Liver (tissue), 8 donors: ENCODE measurements at regions not wholly inside any gene's neighbourhood (a gene's known extent, or its start where the extent isn't known, plus 50 kb on each side); places are given as distances from the start of the nearest gene placed in this dataset.

Source experiments
- DNase-seq: peaks from one replicate; pipeline ENCODE4 v3.0.0-alpha.2; 2017; ENCODE audit warnings: low spot score
- H3K27ac ChIP-seq, 2 donors: one replicate each; pipeline ENCODE4 v1.7.0; 2013; ENCODE audit warnings: inconsistent platforms in 2 of 2, low read length in 2 of 2, control low read depth in 1 of 2, low read depth in 1 of 2, mild to moderate bottlenecking in 1 of 2
- H3K27me3 ChIP-seq, 4 donors: one replicate each; pipeline versions ENCODE4 v1.6.1 to v1.7.0; 2013; ENCODE audit warnings: low read length in 3 of 4, inconsistent platforms in 1 of 4, mild to moderate bottlenecking in 1 of 4, moderate library complexity in 1 of 4; ENCODE audit not compliant: control insufficient read depth in 4 of 4, insufficient read depth in 4 of 4
- H3K36me3 ChIP-seq, 4 donors: one replicate each; pipeline versions ENCODE4 v1.6.1 to v1.7.0; 2013; ENCODE audit warnings: low read length in 3 of 4, mild to moderate bottlenecking in 3 of 4, low read depth in 1 of 4, moderate library complexity in 1 of 4; ENCODE audit not compliant: control insufficient read depth in 4 of 4, insufficient read depth in 3 of 4
- H3K4me1 ChIP-seq, 4 donors: one replicate each; pipeline versions ENCODE4 v1.6.1 to v1.7.0; 2013; ENCODE audit warnings: low read length in 3 of 4, mild to moderate bottlenecking in 3 of 4, moderate library complexity in 1 of 4; ENCODE audit not compliant: control insufficient read depth in 4 of 4, insufficient read depth in 4 of 4
- H3K4me3 ChIP-seq, 3 donors: one replicate each; pipeline versions ENCODE4 v1.6.1 to v1.7.0; 2013; ENCODE audit warnings: low read length in 3 of 3, control low read depth in 1 of 3, low read depth in 1 of 3, mild to moderate bottlenecking in 1 of 3
- H3K9ac ChIP-seq, 2 donors: one replicate each; pipeline ENCODE4 v1.7.0; 2013; ENCODE audit warnings: low read length in 2 of 2, mild to moderate bottlenecking in 2 of 2, moderate library complexity in 2 of 2, control low read depth in 1 of 2, low read depth in 1 of 2
- H3K9me3 ChIP-seq, 4 donors: one replicate each; pipeline versions ENCODE4 v1.6.1 to v1.7.0; 2013; ENCODE audit warnings: low read length in 3 of 4; ENCODE audit not compliant: control insufficient read depth in 4 of 4
- ATF3 ChIP-seq: IDR thresholded peaks from 2 replicates; pipeline ENCODE4 v1.6.1; 2016; ENCODE audit warnings: antibody characterized with exemption
- CTCF ChIP-seq: fragments of 150-350 bp; IDR thresholded peaks from 2 replicates; pipeline ENCODE4 v1.5.1; 2017; ENCODE audit warnings: improper control_type of control experiment, low read depth, low read length; ENCODE audit not compliant: missing input control
- EGR1 ChIP-seq, 2 donors: IDR thresholded peaks; 2 replicates each; pipeline ENCODE4 v1.6.1; 2016 to 2018; ENCODE audit warnings: antibody characterized with exemption in 2 of 2, low read depth in 2 of 2
- FOXA2 ChIP-seq: IDR thresholded peaks from 2 replicates; pipeline ENCODE4 v1.6.1; 2016; ENCODE audit warnings: antibody characterized with exemption
- GABPA ChIP-seq, 2 donors: IDR thresholded peaks in 1 of 2; conservative IDR thresholded peaks in 1 of 2; 2 replicates each; pipeline ENCODE4 v1.6.1; 2016; ENCODE audit warnings: antibody characterized with exemption in 2 of 2, mild to moderate bottlenecking in 1 of 2, moderate library complexity in 1 of 2
- HNF4A ChIP-seq, 2 donors: conservative IDR thresholded peaks; 2 replicates each; pipeline ENCODE4 v1.6.1; 2016; ENCODE audit warnings: antibody characterized with exemption in 2 of 2, mild to moderate bottlenecking in 2 of 2
- HNF4G ChIP-seq: IDR thresholded peaks from 2 replicates; pipeline ENCODE4 v1.6.1; 2016; ENCODE audit warnings: antibody characterized with exemption
- JUND ChIP-seq, 2 donors: IDR thresholded peaks; 2 replicates each; pipeline ENCODE4 v1.6.1; 2016; ENCODE audit warnings: antibody characterized with exemption in 2 of 2
- MAX ChIP-seq: IDR thresholded peaks from 2 replicates; pipeline ENCODE4 v1.6.1; 2016; ENCODE audit warnings: antibody characterized with exemption
- NR2F2 ChIP-seq: IDR thresholded peaks from 2 replicates; pipeline ENCODE4 v1.6.1; 2016; ENCODE audit warnings: antibody characterized with exemption
- RXRA ChIP-seq, 2 donors: IDR thresholded peaks; 2 replicates each; pipeline ENCODE4 v1.6.1; 2017 to 2018; ENCODE audit warnings: antibody characterized with exemption in 2 of 2, mild to moderate bottlenecking in 1 of 2
- SP1 ChIP-seq: IDR thresholded peaks from 2 replicates; pipeline ENCODE4 v1.6.1; 2018; ENCODE audit warnings: antibody characterized with exemption, mild to moderate bottlenecking
- TAF1 ChIP-seq: conservative IDR thresholded peaks from 2 replicates; pipeline ENCODE4 v1.6.1; 2016; ENCODE audit warnings: antibody characterized with exemption, mild to moderate bottlenecking
- YY1 ChIP-seq: IDR thresholded peaks from 2 replicates; pipeline ENCODE4 v1.6.1; 2016; ENCODE audit warnings: antibody characterized with exemption, mild to moderate bottlenecking
- ZBTB33 ChIP-seq: IDR thresholded peaks from 2 replicates; pipeline ENCODE4 v1.6.1; 2016; ENCODE audit warnings: antibody characterized with exemption
- WGBS: extraction: QIAGEN DNeasy Blood & Tissue Kit; methylation state at CpG from one replicate; pipeline ENCODE4 v1.1.7; 2013; 5-methylcytosine and 5-hydroxymethylcytosine counted together
- TF ChIP-seq, protein P1 (sequence below): IDR thresholded peaks from 2 replicates; pipeline ENCODE4 v1.6.1; 2016; ENCODE audit warnings: antibody characterized with exemption, mild to moderate bottlenecking
- donor health status: healthy.
- donor health status: healthy.
- donor health status: healthy.
- donor health status: healthy.
- donor health status: healthy.

DNA sequence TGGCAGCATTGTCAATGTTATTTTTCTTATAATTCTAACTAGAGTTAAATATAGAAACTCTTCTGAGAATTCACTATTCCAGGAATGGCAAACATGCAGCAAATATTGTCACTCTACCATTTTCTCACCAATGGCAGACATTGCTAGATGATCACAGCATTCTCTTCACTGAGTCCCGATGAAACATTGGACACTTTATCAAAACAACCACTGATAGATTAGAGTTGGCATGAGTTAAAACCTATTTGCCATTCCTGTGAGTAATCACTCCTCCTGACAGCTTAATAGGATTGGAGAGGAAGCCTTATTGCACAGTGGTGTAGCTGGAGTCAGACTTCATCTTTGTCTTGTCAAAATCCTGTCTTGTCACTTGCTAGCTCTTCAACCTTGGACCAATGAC is 163.9 kb upstream of the THUMPD2 start:
- H3K9ac ChIP-seq: no peak overlapping the region
- 67% methylated on average over 1 of the region's 1 CpG for WGBS
- no peaks in the 10 kb centered on the region for H3K4me1 ChIP-seq

GRCh38 chr2:39938035-39938835 is 159.2 kb upstream of the THUMPD2 start:
- no peaks in the 10 kb centered on the region for H3K9me3 ChIP-seq
- 72% methylated on average over 4 of the region's 4 CpGs for WGBS
- H3K4me3 ChIP-seq: no peak overlapping the region
- peaks cover 0 to 3% (median 1%) of the 10 kb centered on the region in 4 donors for H3K27me3 ChIP-seq
- H3K9ac ChIP-seq: no peak overlapping the region
- DNase-seq: no peak
- H3K27ac ChIP-seq: no peak overlapping the region
- no peaks in the 10 kb centered on the region for H3K4me1 ChIP-seq
- H3K36me3 ChIP-seq: no peaks in the 10 kb centered on the region
- TF ChIP-seq EGR1 (IDR thresholded peaks at IDR 0.05; ENCODE audit: low read depth in 2 of 2) (no peak), TAF1 (no peak), YY1 (no peak), ATF3 (no peak), SP1 (no peak), RXRA (IDR thresholded peaks at IDR 0.05) (no peak), HNF4A (conservative IDR thresholded peaks at IDR 0.05) (no peak), ZBTB33 (no peak), CTCF (no peak), FOXA2 (no peak), MAX (no peak), NR2F2 (no peak), GABPA (IDR thresholded peaks at IDR 0.05 in 1 of 2, conservative IDR thresholded peaks at IDR 0.05 in 1 of 2) (no peak)

More for the DNA sequence above, 163.9 kb upstream of the THUMPD2 start:
- H3K27me3 ChIP-seq: peaks cover 0 to 3% (median 0%) of the 10 kb centered on the region in 4 donors
- H3K4me3 ChIP-seq: no peak overlapping the region
- TF ChIP-seq ATF3 (no peak), JUND (IDR thresholded peaks at IDR 0.05) (no peak), RXRA (IDR thresholded peaks at IDR 0.05) (no peak), SP1 (no peak), TAF1 (no peak), HNF4G (no peak), NR2F2 (no peak), ZBTB33 (no peak)
- TF ChIP-seq, protein P1, sequence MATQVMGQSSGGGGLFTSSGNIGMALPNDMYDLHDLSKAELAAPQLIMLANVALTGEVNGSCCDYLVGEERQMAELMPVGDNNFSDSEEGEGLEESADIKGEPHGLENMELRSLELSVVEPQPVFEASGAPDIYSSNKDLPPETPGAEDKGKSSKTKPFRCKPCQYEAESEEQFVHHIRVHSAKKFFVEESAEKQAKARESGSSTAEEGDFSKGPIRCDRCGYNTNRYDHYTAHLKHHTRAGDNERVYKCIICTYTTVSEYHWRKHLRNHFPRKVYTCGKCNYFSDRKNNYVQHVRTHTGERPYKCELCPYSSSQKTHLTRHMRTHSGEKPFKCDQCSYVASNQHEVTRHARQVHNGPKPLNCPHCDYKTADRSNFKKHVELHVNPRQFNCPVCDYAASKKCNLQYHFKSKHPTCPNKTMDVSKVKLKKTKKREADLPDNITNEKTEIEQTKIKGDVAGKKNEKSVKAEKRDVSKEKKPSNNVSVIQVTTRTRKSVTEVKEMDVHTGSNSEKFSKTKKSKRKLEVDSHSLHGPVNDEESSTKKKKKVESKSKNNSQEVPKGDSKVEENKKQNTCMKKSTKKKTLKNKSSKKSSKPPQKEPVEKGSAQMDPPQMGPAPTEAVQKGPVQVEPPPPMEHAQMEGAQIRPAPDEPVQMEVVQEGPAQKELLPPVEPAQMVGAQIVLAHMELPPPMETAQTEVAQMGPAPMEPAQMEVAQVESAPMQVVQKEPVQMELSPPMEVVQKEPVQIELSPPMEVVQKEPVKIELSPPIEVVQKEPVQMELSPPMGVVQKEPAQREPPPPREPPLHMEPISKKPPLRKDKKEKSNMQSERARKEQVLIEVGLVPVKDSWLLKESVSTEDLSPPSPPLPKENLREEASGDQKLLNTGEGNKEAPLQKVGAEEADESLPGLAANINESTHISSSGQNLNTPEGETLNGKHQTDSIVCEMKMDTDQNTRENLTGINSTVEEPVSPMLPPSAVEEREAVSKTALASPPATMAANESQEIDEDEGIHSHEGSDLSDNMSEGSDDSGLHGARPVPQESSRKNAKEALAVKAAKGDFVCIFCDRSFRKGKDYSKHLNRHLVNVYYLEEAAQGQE: no peak
- H3K9me3 ChIP-seq: no peaks in the 10 kb centered on the region
- no peaks in the 10 kb centered on the region for H3K36me3 ChIP-seq
- no peak overlapping the region for H3K27ac ChIP-seq
- no peak for DNase-seq
